ENCODE measurements at regions not wholly inside any gene's neighbourhood (a gene's known extent, or its start where the extent isn't known, plus 50 kb on each side); places are given as distances from the start of the nearest gene placed in this dataset.

DNA sequence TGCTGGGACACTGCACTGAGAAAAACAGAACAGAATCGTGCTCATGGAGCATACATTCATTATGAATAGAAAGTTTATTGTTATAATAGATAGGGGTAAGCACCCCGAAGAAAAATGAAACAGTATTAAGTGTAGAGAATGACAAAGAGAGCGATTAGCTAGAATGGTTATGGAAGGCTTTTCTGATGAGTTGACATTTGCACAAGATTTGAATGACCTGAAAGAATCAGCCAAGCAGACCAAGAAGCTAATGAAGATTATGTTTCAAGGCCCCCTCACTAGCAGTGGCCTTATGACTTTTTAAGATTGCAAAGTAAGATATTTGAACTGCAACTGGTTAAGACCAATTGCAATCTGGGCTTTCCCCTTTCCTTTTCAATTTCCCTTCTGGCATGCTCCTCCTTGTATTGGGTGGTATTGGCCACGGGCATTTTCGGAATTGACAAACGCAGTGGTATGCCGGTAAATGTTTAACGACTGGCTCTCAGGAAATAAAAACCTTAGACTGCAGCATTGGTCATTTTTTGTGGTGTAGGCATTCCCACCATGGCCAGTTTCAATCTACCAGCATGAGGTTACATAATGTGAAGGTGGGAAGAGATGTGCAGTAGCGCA, 120.0 kb upstream of the CITED2 start:
- peaks cover 4% of the 10 kb centered on the region for H3K27me3 Mint-ChIP-seq (ENCODE audit: low read depth)
- H3K4me3 Mint-ChIP-seq: no peak overlapping the region
- H3K4me1 Mint-ChIP-seq: no peaks in the 10 kb centered on the region
- no peaks in the 10 kb centered on the region for H3K36me3 Mint-ChIP-seq (ENCODE audit: low read depth)
- TF ChIP-seq, protein P1, sequence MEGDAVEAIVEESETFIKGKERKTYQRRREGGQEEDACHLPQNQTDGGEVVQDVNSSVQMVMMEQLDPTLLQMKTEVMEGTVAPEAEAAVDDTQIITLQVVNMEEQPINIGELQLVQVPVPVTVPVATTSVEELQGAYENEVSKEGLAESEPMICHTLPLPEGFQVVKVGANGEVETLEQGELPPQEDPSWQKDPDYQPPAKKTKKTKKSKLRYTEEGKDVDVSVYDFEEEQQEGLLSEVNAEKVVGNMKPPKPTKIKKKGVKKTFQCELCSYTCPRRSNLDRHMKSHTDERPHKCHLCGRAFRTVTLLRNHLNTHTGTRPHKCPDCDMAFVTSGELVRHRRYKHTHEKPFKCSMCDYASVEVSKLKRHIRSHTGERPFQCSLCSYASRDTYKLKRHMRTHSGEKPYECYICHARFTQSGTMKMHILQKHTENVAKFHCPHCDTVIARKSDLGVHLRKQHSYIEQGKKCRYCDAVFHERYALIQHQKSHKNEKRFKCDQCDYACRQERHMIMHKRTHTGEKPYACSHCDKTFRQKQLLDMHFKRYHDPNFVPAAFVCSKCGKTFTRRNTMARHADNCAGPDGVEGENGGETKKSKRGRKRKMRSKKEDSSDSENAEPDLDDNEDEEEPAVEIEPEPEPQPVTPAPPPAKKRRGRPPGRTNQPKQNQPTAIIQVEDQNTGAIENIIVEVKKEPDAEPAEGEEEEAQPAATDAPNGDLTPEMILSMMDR (IDR thresholded peaks at IDR 0.05; ENCODE audit: unreplicated experiment in 3 of 3): no peak
- H3K9me3 Mint-ChIP-seq: peaks cover 6% of the 10 kb centered on the region
- peak overlapping the region in 1 of 3 experiments; percentile 72 for H3K27ac Mint-ChIP-seq

DNA sequence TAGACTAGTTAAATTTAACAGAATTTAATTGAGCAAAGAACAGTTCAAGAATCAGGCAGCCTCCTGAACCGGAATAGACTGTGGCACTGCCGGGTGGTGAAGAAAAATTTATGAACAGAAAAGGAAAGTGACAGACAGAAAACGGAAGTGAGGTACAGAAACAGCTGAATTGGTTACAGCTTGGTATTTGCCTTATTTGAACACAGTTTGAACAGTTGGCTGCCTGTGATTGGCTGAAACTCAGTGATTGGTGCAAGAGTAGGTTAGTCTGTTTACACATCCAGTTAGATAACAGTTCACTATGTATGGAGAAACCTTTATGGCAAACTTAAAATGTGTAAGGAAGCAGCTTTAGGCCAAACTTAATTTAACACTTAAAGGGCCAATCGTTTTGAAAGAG, 116.0 kb upstream of the CITED2 start:
- peak overlapping the region in 1 of 3 experiments; percentile 81 for H3K27ac Mint-ChIP-seq

DNA sequence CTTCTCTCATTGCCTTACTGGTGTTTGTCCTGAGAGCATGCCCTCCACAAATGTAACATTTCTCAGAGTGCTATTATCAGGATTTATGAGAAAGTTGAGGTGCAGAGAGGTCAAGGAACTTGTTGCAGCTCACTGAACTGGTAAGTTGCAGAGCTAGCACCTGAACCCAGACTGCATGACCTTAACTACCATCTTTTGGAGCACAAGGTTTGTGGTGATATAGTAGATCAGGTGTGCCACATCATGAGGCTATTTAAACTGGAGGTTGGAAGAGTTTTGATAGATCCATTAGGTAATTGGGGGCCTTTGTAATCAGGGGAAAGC, 112.0 kb upstream of the CITED2 start:
- TF ChIP-seq, protein P1 (IDR thresholded peaks at IDR 0.05; ENCODE audit: unreplicated experiment in 3 of 3): no peak
- peak overlapping the region in 2 of 3 experiments; percentile 7 to 81 for H3K27ac Mint-ChIP-seq
- H3K4me1 Mint-ChIP-seq: peaks cover 32% of the 10 kb centered on the region
- no peaks in the 10 kb centered on the region for H3K36me3 Mint-ChIP-seq (ENCODE audit: low read depth)
- H3K4me3 Mint-ChIP-seq: no peak overlapping the region
- peaks cover 4% of the 10 kb centered on the region for H3K9me3 Mint-ChIP-seq
- peaks cover 4% of the 10 kb centered on the region for H3K27me3 Mint-ChIP-seq (ENCODE audit: low read depth)

More for the DNA sequence above, 116.0 kb upstream of the CITED2 start:
- Mint-ChIP-seq H3K36me3 (ENCODE audit: low read depth) (no peaks in the 10 kb centered on the region), H3K4me3 (no peak overlapping the region), H3K27me3 (ENCODE audit: low read depth) (no peaks in the 10 kb centered on the region), H3K4me1 (peaks cover 16% of the 10 kb centered on the region), H3K9me3 (peaks cover 4% of the 10 kb centered on the region)
- TF ChIP-seq, protein P1 (IDR thresholded peaks at IDR 0.05; ENCODE audit: unreplicated experiment in 3 of 3): no peak

DNA sequence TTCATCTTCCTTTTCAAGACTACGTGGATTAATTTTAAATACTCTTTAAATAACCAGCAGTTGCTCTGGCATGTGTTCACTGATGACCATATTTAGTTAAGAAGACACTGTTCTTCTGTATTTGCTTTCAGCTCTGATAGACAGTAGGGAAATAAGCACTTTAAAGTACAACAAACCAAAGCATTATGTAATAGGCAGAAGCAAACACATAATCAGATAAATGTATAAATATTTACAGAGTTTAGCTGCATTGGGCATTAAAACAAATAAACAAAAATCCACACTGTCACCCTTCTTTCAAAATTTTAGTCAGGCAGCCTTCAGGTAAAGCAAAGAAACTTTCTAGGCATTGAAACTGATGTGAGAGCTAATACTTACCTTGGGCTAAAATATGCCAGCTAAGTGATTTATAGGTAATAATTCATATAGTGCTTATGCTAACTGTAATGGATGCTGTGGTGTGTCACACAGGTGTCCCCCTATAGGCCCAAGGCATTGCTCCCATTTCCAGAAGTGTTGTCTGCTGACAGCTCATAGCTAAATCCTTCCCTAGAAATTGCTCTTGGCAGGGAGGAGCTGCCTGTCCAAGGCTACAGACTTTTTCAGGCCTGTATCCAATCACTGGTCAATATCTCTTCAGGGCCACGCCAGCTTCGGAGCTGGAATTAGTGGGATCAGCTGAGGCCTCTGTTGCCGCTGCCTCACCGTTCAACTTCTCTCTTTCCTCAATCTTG, 111.5 kb upstream of the CITED2 start:
- TF ChIP-seq, protein P1 (IDR thresholded peaks at IDR 0.05; ENCODE audit: unreplicated experiment in 3 of 3): no peak
- Mint-ChIP-seq H3K27ac (peak overlapping the region; percentile 48 to 84 (median 81)), H3K9me3 (peaks cover 4% of the 10 kb centered on the region), H3K4me1 (peaks cover 32% of the 10 kb centered on the region), H3K4me3 (no peak overlapping the region), H3K36me3 (ENCODE audit: low read depth) (no peaks in the 10 kb centered on the region), H3K27me3 (ENCODE audit: low read depth) (peaks cover 4% of the 10 kb centered on the region)

DNA sequence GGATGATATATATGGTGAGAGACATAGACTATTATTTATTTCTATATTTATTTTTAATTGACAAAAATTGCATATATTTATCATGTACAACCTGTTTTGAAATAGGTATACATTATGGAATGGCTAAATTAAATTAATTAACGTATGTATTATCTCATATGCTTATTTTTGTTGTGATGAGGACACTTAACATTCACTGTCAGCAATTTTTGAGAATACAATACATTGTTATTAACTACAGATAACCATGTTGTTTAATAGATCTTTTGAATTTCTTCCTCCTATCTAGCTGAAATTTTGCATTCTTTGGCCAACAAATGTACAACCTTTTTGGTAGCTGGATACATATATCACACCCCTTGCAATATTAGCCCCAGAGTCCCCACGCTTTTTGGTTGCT, 110.7 kb upstream of the CITED2 start:
- no peaks in the 10 kb centered on the region for H3K36me3 Mint-ChIP-seq (ENCODE audit: low read depth)

More for the DNA sequence above, 110.7 kb upstream of the CITED2 start:
- Mint-ChIP-seq H3K27ac (peak overlapping the region; percentile 48 to 84 (median 81)), H3K4me3 (no peak overlapping the region), H3K27me3 (ENCODE audit: low read depth) (peaks cover 4% of the 10 kb centered on the region), H3K9me3 (no peaks in the 10 kb centered on the region), H3K4me1 (peaks cover 32% of the 10 kb centered on the region)
- TF ChIP-seq, protein P1 (IDR thresholded peaks at IDR 0.05; ENCODE audit: unreplicated experiment in 3 of 3): no peak

All from nephron (organoid).